ENCODE measurements at regions not wholly inside any gene's neighbourhood (a gene's known extent, or its start where the extent isn't known, plus 50 kb on each side); places are given as distances from the start of the nearest gene placed in this dataset.

DNA sequence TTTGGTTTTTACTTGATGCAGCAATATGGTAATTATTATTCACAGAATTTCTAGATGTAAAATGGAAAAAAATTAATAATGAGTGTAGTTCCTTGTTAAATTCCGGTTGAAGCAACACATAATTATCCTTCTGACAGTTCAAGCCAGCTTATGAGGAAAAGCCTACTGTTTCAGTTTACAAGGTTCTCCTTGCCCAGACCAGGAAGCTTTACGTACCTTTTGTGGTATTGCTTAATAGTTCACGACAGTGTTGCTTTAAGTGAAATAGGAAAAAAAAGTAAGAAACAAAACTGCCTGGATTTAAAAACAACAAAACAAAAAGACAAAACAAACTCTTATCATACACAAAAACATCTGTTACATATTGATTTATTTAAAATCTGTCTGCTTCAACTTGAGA is 547.3 kb upstream of the C9orf72 start:
- TF ChIP-seq ZNF274 (IDR thresholded peaks at IDR 0.05; ENCODE audit: low read depth, low read length) (no peak), YY1 (IDR thresholded peaks at IDR 0.05; ENCODE audit: insufficient read depth, insufficient read length) (no peak), SUZ12 (IDR thresholded peaks at IDR 0.05; ENCODE audit: extremely low read depth, insufficient read depth, insufficient read length) (no peak)

All from NT2/D1 (cell line).